ENCODE measurements at regions not wholly inside any gene's neighbourhood (a gene's known extent, or its start where the extent isn't known, plus 50 kb on each side); places are given as distances from the start of the nearest gene placed in this dataset.
"Not testable (repeated sequence)": the region's sequence is repeated elsewhere in the genome, so short reads cannot be mapped to it uniquely, and the experiment has no call there.

GRCh38 chr12:46669720-46670119, 156.1 kb downstream of the SLC38A4 start:
- no peak for FAIRE-seq

- no peak for FAIRE-seq
Observed at GRCh38 chr12:46667551-46667950, 158.2 kb downstream of the SLC38A4 start.

- peak; percentile 83 for FAIRE-seq
Observed at GRCh38 chr12:46664761-46665287, 161.0 kb downstream of the SLC38A4 start.

GRCh38 chr12:46663318-46663717, 162.5 kb downstream of the SLC38A4 start:
- no peak for FAIRE-seq

GRCh38 chr12:46661110-46661845, 164.5 kb downstream of the SLC38A4 start:
- no peak for FAIRE-seq

- FAIRE-seq: no peak
Observed at GRCh38 chr12:46660719-46661109, 165.1 kb downstream of the SLC38A4 start.

GRCh38 chr12:46660276-46660675, 165.5 kb downstream of the SLC38A4 start:
- FAIRE-seq: no peak

GRCh38 chr12:46659824-46660223, 166.0 kb downstream of the SLC38A4 start:
- FAIRE-seq: no peak

GRCh38 chr12:46659032-46659650, 166.7 kb downstream of the SLC38A4 start:
- peak; percentile 99 for FAIRE-seq

- peak; percentile 95 for FAIRE-seq
Observed at GRCh38 chr12:46657453-46658411, 168.1 kb downstream of the SLC38A4 start.

GRCh38 chr12:46655984-46656383, 169.8 kb downstream of the SLC38A4 start:
- not testable (repeated sequence) for FAIRE-seq

GRCh38 chr12:46653311-46653710, 172.5 kb downstream of the SLC38A4 start:
- FAIRE-seq: no peak

GRCh38 chr12:46652692-46653091, 173.1 kb downstream of the SLC38A4 start:
- FAIRE-seq: no peak

- no peak for FAIRE-seq
Observed at GRCh38 chr12:46650688-46651087, 175.1 kb downstream of the SLC38A4 start.

GRCh38 chr12:46649433-46649832, 176.4 kb downstream of the SLC38A4 start:
- FAIRE-seq: no peak

- no peak for FAIRE-seq
Observed at GRCh38 chr12:46647034-46647433, 178.8 kb downstream of the SLC38A4 start.

- not testable (repeated sequence) for FAIRE-seq
Observed at GRCh38 chr12:46641649-46642048, 184.1 kb downstream of the SLC38A4 start.

GRCh38 chr12:46635818-46636217, 190.0 kb downstream of the SLC38A4 start:
- no peak for FAIRE-seq

- FAIRE-seq: no peak
Observed at GRCh38 chr12:46629331-46630229, 196.2 kb downstream of the SLC38A4 start.

GRCh38 chr12:46628176-46628575, 197.6 kb downstream of the SLC38A4 start:
- no peak for FAIRE-seq

GRCh38 chr12:46627686-46628085, 198.1 kb downstream of the SLC38A4 start:
- FAIRE-seq: no peak

GRCh38 chr12:46619474-46619873, 206.3 kb downstream of the SLC38A4 start:
- FAIRE-seq: not testable (repeated sequence)
